ENCODE measurements at regions not wholly inside any gene's neighbourhood (a gene's known extent, or its start where the extent isn't known, plus 50 kb on each side); places are given as distances from the start of the nearest gene placed in this dataset.

GRCh38 chr1:82387012-82387366, 586.3 kb downstream of the ADGRL2 start:
- ChIA-PET CTCF (no interaction called here), POLR2A (ENCODE audit: low non-redundant PET) (no interaction called here)
- Histone ChIP-seq H3K27ac (ENCODE audit: low read depth, low read length, poor library complexity, severe bottlenecking) (no peak overlapping the region), H3K4me1 (ENCODE audit: insufficient read depth, low read length, poor library complexity, severe bottlenecking) (no peaks in the 10 kb centered on the region), H3K9me3 (ENCODE audit: low read depth, low read length, poor library complexity, severe bottlenecking) (no peaks in the 10 kb centered on the region), H3K36me3 (ENCODE audit: insufficient read depth, low read length, poor library complexity, severe bottlenecking) (no peaks in the 10 kb centered on the region), H3K27me3 (replicated peaks; ENCODE audit: insufficient read depth, low read depth, low read length, poor library complexity) (no peaks in the 10 kb centered on the region), H3K4me3 (ENCODE audit: low read depth, low read length, poor library complexity, severe bottlenecking) (no peak overlapping the region)
- intact Hi-C loops (cut with micrococcal nuclease; ENCODE audit: unreplicated experiment) = no loop called here
- TF ChIP-seq, protein P1, sequence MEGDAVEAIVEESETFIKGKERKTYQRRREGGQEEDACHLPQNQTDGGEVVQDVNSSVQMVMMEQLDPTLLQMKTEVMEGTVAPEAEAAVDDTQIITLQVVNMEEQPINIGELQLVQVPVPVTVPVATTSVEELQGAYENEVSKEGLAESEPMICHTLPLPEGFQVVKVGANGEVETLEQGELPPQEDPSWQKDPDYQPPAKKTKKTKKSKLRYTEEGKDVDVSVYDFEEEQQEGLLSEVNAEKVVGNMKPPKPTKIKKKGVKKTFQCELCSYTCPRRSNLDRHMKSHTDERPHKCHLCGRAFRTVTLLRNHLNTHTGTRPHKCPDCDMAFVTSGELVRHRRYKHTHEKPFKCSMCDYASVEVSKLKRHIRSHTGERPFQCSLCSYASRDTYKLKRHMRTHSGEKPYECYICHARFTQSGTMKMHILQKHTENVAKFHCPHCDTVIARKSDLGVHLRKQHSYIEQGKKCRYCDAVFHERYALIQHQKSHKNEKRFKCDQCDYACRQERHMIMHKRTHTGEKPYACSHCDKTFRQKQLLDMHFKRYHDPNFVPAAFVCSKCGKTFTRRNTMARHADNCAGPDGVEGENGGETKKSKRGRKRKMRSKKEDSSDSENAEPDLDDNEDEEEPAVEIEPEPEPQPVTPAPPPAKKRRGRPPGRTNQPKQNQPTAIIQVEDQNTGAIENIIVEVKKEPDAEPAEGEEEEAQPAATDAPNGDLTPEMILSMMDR (conservative IDR thresholded peaks at IDR 0.05; ENCODE audit: low read depth, low read length) = no peak
- no peak for TF ChIP-seq EZH2 (IDR thresholded peaks at IDR 0.05; ENCODE audit: borderline replicate concordance, low read depth, low read length, poor library complexity, severe bottlenecking)
- BruUV-seq (replicated peaks) = no TSS peak
- no peak for DNase-seq (ENCODE audit: low spot score)

- BruUV-seq (replicated peaks) = no TSS peak
- H3K9me3 ChIP-seq (ENCODE audit: low read depth, low read length, poor library complexity, severe bottlenecking) = no peaks in the 10 kb centered on the region
- ChIA-PET POLR2A (ENCODE audit: low non-redundant PET) (no interaction called here), CTCF (no interaction called here)
- no peak overlapping the region for H3K27ac ChIP-seq (ENCODE audit: low read depth, low read length, poor library complexity, severe bottlenecking)
- intact Hi-C loops (cut with micrococcal nuclease; ENCODE audit: unreplicated experiment) = no loop called here
- no peaks in the 10 kb centered on the region for H3K36me3 ChIP-seq (ENCODE audit: insufficient read depth, low read length, poor library complexity, severe bottlenecking)
- no peak for DNase-seq (ENCODE audit: low spot score)
- H3K4me1 ChIP-seq (ENCODE audit: insufficient read depth, low read length, poor library complexity, severe bottlenecking) = no peaks in the 10 kb centered on the region
- no peak for TF ChIP-seq EZH2 (IDR thresholded peaks at IDR 0.05; ENCODE audit: borderline replicate concordance, low read depth, low read length, poor library complexity, severe bottlenecking)
- TF ChIP-seq, protein P1 (conservative IDR thresholded peaks at IDR 0.05; ENCODE audit: low read depth, low read length) = no peak
- no peaks in the 10 kb centered on the region for H3K27me3 ChIP-seq (replicated peaks; ENCODE audit: insufficient read depth, low read depth, low read length, poor library complexity)
- H3K4me3 ChIP-seq (ENCODE audit: low read depth, low read length, poor library complexity, severe bottlenecking) = no peak overlapping the region
These were observed 585.8 kb downstream of the ADGRL2 start for GRCh38 chr1:82386365-82387011.

DNA sequence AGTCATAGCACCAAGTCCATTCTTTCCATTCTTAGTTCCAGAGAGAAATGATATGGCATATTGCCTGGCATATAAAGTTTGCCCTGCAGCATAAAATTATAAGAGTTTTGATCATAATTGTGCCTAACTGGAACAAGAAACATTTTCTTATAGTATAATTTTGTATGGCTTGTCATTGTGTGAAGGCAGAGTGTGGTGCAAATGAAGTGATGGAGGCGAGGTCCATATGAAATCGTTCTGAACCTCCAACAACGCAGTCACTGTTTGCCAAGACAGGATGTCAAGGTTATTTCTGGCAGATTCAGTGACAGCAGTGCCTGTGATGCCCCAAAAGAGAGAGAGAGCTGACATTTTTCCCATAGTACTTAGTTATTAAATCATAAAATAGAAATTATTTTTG, 584.0 kb downstream of the ADGRL2 start:
- Histone ChIP-seq H3K27me3 (replicated peaks; ENCODE audit: insufficient read depth, low read depth, low read length, poor library complexity) (no peaks in the 10 kb centered on the region), H3K36me3 (ENCODE audit: insufficient read depth, low read length, poor library complexity, severe bottlenecking) (no peaks in the 10 kb centered on the region), H3K4me3 (ENCODE audit: low read depth, low read length, poor library complexity, severe bottlenecking) (no peak overlapping the region), H3K27ac (ENCODE audit: low read depth, low read length, poor library complexity, severe bottlenecking) (no peak overlapping the region), H3K4me1 (ENCODE audit: insufficient read depth, low read length, poor library complexity, severe bottlenecking) (no peaks in the 10 kb centered on the region), H3K9me3 (ENCODE audit: low read depth, low read length, poor library complexity, severe bottlenecking) (no peaks in the 10 kb centered on the region)
- no peak for DNase-seq (ENCODE audit: low spot score)
- no TSS peak for BruUV-seq (replicated peaks)
- CTCF ChIA-PET = no interaction called here
- intact Hi-C loops (cut with micrococcal nuclease; ENCODE audit: unreplicated experiment) = no loop called here
- POLR2A ChIA-PET (ENCODE audit: low non-redundant PET) = no interaction called here
- TF ChIP-seq EZH2 (IDR thresholded peaks at IDR 0.05; ENCODE audit: borderline replicate concordance, low read depth, low read length, poor library complexity, severe bottlenecking) = no peak

DNA sequence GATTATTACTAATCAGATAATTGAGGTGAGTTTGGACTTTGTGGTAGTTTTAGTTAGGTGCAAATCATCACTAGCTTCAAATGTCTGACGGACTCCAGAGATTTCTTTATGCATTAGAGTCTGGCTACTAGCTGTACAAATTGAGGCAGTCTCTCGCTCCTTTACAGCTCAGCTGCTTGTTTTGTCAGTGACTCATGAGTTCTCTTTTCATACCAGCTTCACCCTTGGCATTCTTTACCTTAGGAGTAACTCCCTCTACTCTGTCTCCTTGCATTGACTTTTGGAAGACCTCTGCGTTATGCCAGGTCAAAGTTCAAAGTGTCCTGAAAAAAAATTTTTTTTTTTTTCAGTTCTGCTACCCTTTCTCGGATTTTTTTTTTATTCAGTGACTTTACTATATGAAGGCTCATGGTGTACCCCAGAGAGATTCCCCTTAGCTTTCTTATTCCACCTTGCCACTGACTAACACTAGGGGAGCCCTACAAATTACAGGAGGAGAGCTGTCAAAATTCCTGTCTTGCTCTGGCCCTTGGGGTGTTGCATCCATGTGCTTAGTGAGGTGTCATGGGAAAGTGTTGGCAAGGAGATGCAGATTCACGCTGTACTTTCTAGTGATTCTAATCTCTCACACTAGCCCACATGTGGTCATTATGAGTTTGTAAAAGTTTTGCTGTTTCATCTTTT, 576.6 kb downstream of the ADGRL2 start:
- BruUV-seq (replicated peaks) = no TSS peak
- ChIA-PET CTCF (no interaction called here), POLR2A (ENCODE audit: low non-redundant PET) (no interaction called here)
- no peaks in the 10 kb centered on the region for H3K36me3 ChIP-seq (ENCODE audit: insufficient read depth, low read length, poor library complexity, severe bottlenecking)
- no peaks in the 10 kb centered on the region for H3K4me1 ChIP-seq (ENCODE audit: insufficient read depth, low read length, poor library complexity, severe bottlenecking)
- H3K4me3 ChIP-seq (ENCODE audit: low read depth, low read length, poor library complexity, severe bottlenecking) = no peak overlapping the region
- intact Hi-C loops (cut with micrococcal nuclease; ENCODE audit: unreplicated experiment) = no loop called here
- DNase-seq (ENCODE audit: low spot score) = no peak
- H3K9me3 ChIP-seq (ENCODE audit: low read depth, low read length, poor library complexity, severe bottlenecking) = no peaks in the 10 kb centered on the region
- H3K27ac ChIP-seq (ENCODE audit: low read depth, low read length, poor library complexity, severe bottlenecking) = no peak overlapping the region
- H3K27me3 ChIP-seq (replicated peaks; ENCODE audit: insufficient read depth, low read depth, low read length, poor library complexity) = no peaks in the 10 kb centered on the region
- no peak for TF ChIP-seq EZH2 (IDR thresholded peaks at IDR 0.05; ENCODE audit: borderline replicate concordance, low read depth, low read length, poor library complexity, severe bottlenecking)
- TF ChIP-seq, protein P1 (conservative IDR thresholded peaks at IDR 0.05; ENCODE audit: low read depth, low read length) = no peak

Data from A673 (cell line).